ENCODE measurements at regions not wholly inside any gene's neighbourhood (a gene's known extent, or its start where the extent isn't known, plus 50 kb on each side); places are given as distances from the start of the nearest gene placed in this dataset.

DNA sequence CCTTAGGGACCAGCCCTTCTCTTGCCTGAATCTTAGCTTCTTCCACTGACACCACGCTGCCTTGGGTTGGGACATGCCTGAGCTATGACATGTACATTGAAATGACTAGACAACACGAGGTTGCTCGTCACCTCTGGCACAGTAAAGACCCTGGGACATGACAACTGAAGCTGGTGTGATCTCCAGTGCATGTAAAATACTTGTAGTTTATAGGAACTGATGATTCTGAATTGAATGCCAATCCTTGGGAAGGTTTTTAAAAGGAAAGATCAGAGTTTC, 100.7 kb upstream of the PGRMC2 start:
- TF ChIP-seq, protein P1, sequence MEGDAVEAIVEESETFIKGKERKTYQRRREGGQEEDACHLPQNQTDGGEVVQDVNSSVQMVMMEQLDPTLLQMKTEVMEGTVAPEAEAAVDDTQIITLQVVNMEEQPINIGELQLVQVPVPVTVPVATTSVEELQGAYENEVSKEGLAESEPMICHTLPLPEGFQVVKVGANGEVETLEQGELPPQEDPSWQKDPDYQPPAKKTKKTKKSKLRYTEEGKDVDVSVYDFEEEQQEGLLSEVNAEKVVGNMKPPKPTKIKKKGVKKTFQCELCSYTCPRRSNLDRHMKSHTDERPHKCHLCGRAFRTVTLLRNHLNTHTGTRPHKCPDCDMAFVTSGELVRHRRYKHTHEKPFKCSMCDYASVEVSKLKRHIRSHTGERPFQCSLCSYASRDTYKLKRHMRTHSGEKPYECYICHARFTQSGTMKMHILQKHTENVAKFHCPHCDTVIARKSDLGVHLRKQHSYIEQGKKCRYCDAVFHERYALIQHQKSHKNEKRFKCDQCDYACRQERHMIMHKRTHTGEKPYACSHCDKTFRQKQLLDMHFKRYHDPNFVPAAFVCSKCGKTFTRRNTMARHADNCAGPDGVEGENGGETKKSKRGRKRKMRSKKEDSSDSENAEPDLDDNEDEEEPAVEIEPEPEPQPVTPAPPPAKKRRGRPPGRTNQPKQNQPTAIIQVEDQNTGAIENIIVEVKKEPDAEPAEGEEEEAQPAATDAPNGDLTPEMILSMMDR (IDR thresholded peaks at IDR 0.05; ENCODE audit: low read length), result no peak
- TF ChIP-seq EZH2 (IDR thresholded peaks at IDR 0.05; ENCODE audit: borderline replicate concordance, low read length), result no peak
